Esophagus squamous epithelium (tissue), 4 donors: ENCODE measurements at regions not wholly inside any gene's neighbourhood (a gene's known extent, or its start where the extent isn't known, plus 50 kb on each side); places are given as distances from the start of the nearest gene placed in this dataset.

Experiments used
- CTCF ChIP-seq, 6 experiments: fragments of 450-650 bp in 4 of 6; fragments of 200-600 bp in 2 of 6; sonication (generic) in 2 of 6; IDR thresholded peaks; one replicate each; pipeline ENCODE4 v1.5.1; 2016 to 2019; ENCODE audit warnings: antibody characterized with exemption in 6 of 6, mild to moderate bottlenecking in 4 of 6, moderate library complexity in 4 of 6
- POLR2A ChIP-seq, 4 donors: fragments of 450-650 bp; IDR thresholded peaks; one replicate each; pipeline ENCODE4 v1.6.1; 2017; ENCODE audit warnings: antibody characterized with exemption in 4 of 4, mild to moderate bottlenecking in 4 of 4, moderate library complexity in 3 of 4

DNA sequence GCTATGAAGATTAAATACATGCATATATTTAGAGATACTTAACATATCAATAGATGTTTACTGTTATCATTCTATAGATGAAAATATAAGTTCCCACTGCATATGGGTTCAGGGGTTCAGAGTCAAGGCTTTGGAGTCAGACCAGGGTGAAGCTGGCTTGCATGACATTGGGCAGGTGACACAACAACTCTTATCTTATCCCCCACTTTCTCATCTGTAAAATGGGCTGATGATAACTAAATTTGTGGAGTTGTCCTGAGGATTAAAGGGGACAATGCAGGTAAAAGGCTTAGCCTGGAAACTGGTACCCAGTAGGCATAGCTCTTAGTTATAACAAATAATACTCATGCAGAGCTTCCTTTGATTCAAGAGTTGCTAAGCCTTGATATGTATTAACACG, 72.6 kb upstream of the BRINP1 start:
- no peak for TF ChIP-seq CTCF (IDR thresholded peaks at IDR 0.05)
- TF ChIP-seq POLR2A (IDR thresholded peaks at IDR 0.05) = no peak
